Memory B cell (primary cell): ENCODE measurements at regions not wholly inside any gene's neighbourhood (a gene's known extent, or its start where the extent isn't known, plus 50 kb on each side); places are given as distances from the start of the nearest gene placed in this dataset.
A peak's percentile ranks its signal among the peaks of the same experiment; 100 is the strongest.
"Not testable (repeated sequence)": the region's sequence is repeated elsewhere in the genome, so short reads cannot be mapped to it uniquely, and the experiment has no call there.

ENCODE experiments used
- ATAC-seq: fragments of 150-1000 bp; cut with Tn5 transposase; 2 replicates; pipeline ENCODE4 v1.10.0; 2021; ENCODE audit warnings: low read depth, mild to moderate bottlenecking, moderate library complexity
- DNase-seq, 2 donors: peaks; one replicate each; pipeline ENCODE4 v3.0.0; 2022; ENCODE audit warnings: low spot score in 2 of 2
- H3K27ac Mint-ChIP-seq: one replicate; pipeline ENCODE4 v1.8.0; 2022; ENCODE audit warnings: mild to moderate bottlenecking, moderate library complexity, mixed read lengths
- H3K27me3 Mint-ChIP-seq: one replicate; pipeline ENCODE4 v1.8.0; 2022; ENCODE audit warnings: mixed read lengths
- H3K36me3 Mint-ChIP-seq: one replicate; pipeline ENCODE4 v1.8.0; 2022; ENCODE audit warnings: mild to moderate bottlenecking, mixed read lengths
- H3K4me1 Mint-ChIP-seq: one replicate; pipeline ENCODE4 v1.8.0; 2022; ENCODE audit warnings: mixed read lengths
- H3K4me3 Mint-ChIP-seq: one replicate; pipeline ENCODE4 v1.8.0; 2022; ENCODE audit warnings: mild to moderate bottlenecking, moderate library complexity, mixed read lengths
- H3K9me3 Mint-ChIP-seq: one replicate; pipeline ENCODE4 v1.8.0; 2022; ENCODE audit warnings: mixed read lengths

- H3K36me3 Mint-ChIP-seq: no peaks in the 10 kb centered on the region
- H3K4me1 Mint-ChIP-seq: peaks cover 27% of the 10 kb centered on the region
- no peaks in the 10 kb centered on the region for H3K27me3 Mint-ChIP-seq
- no peak overlapping the region for H3K27ac Mint-ChIP-seq
- no peaks in the 10 kb centered on the region for H3K9me3 Mint-ChIP-seq
- no peak for ATAC-seq
- no peak for DNase-seq
- no peak overlapping the region for H3K4me3 Mint-ChIP-seq
Observed at GRCh38 chr5:60507687-60508086, 192.3 kb downstream of the DEPDC1B start.

GRCh38 chr5:60505373-60506171 lies 194.4 kb downstream of the DEPDC1B start:
- H3K4me1 Mint-ChIP-seq: peaks cover 23% of the 10 kb centered on the region
- DNase-seq (no peak), ATAC-seq (peak; percentile 57)
- no peak overlapping the region for H3K27ac Mint-ChIP-seq
- no peaks in the 10 kb centered on the region for H3K9me3 Mint-ChIP-seq
- H3K4me3 Mint-ChIP-seq: no peak overlapping the region
- H3K27me3 Mint-ChIP-seq: no peaks in the 10 kb centered on the region
- no peaks in the 10 kb centered on the region for H3K36me3 Mint-ChIP-seq

- Mint-ChIP-seq H3K27ac (no peak overlapping the region), H3K4me1 (peaks cover 16% of the 10 kb centered on the region), H3K9me3 (no peaks in the 10 kb centered on the region), H3K36me3 (no peaks in the 10 kb centered on the region), H3K27me3 (no peaks in the 10 kb centered on the region), H3K4me3 (no peak overlapping the region)
- no peak for DNase-seq
- peak; percentile 10 for ATAC-seq
Observed at GRCh38 chr5:60504342-60504741, 195.6 kb downstream of the DEPDC1B start.

GRCh38 chr5:60503771-60504170 lies 196.2 kb downstream of the DEPDC1B start:
- no peaks in the 10 kb centered on the region for H3K36me3 Mint-ChIP-seq
- peaks cover 16% of the 10 kb centered on the region for H3K4me1 Mint-ChIP-seq
- no peak for DNase-seq
- H3K4me3 Mint-ChIP-seq: no peak overlapping the region
- no peaks in the 10 kb centered on the region for H3K9me3 Mint-ChIP-seq
- H3K27ac Mint-ChIP-seq: no peak overlapping the region
- ATAC-seq: no peak
- H3K27me3 Mint-ChIP-seq: no peaks in the 10 kb centered on the region

GRCh38 chr5:60497706-60498500 lies 202.1 kb downstream of the DEPDC1B start:
- H3K4me1 Mint-ChIP-seq: peaks cover 34% of the 10 kb centered on the region
- no peak for ATAC-seq
- no peak overlapping the region for H3K4me3 Mint-ChIP-seq
- H3K27me3 Mint-ChIP-seq: no peaks in the 10 kb centered on the region
- no peaks in the 10 kb centered on the region for H3K9me3 Mint-ChIP-seq
- no peak for DNase-seq
- H3K27ac Mint-ChIP-seq: peak overlapping the region; percentile 56
- H3K36me3 Mint-ChIP-seq: no peaks in the 10 kb centered on the region

GRCh38 chr5:60495644-60496520 lies 204.1 kb downstream of the DEPDC1B start:
- Mint-ChIP-seq H3K27me3 (no peaks in the 10 kb centered on the region), H3K4me1 (peaks cover 34% of the 10 kb centered on the region), H3K4me3 (no peak overlapping the region), H3K36me3 (no peaks in the 10 kb centered on the region), H3K9me3 (no peaks in the 10 kb centered on the region), H3K27ac (no peak overlapping the region)
- DNase-seq (no peak), ATAC-seq (no peak)

- Mint-ChIP-seq H3K4me1 (peaks cover 34% of the 10 kb centered on the region), H3K36me3 (peaks cover 1% of the 10 kb centered on the region), H3K9me3 (no peaks in the 10 kb centered on the region), H3K27ac (peak overlapping the region; percentile 92), H3K27me3 (no peaks in the 10 kb centered on the region), H3K4me3 (peak overlapping the region; percentile 71)
- peak in 1 of 2 donors; percentile 28 for DNase-seq
- peak; percentile 99 for ATAC-seq
Observed at GRCh38 chr5:60494635-60495034, 205.3 kb downstream of the DEPDC1B start.

- peaks cover 1% of the 10 kb centered on the region for H3K36me3 Mint-ChIP-seq
- H3K4me1 Mint-ChIP-seq: peaks cover 34% of the 10 kb centered on the region
- H3K4me3 Mint-ChIP-seq: no peak overlapping the region
- ATAC-seq (no peak), DNase-seq (no peak)
- no peaks in the 10 kb centered on the region for H3K9me3 Mint-ChIP-seq
- peak overlapping the region; percentile 92 for H3K27ac Mint-ChIP-seq
- H3K27me3 Mint-ChIP-seq: no peaks in the 10 kb centered on the region
Observed at GRCh38 chr5:60494144-60494543, 205.8 kb downstream of the DEPDC1B start.

- no peak for DNase-seq
- no peak for ATAC-seq
- Mint-ChIP-seq H3K27me3 (no peaks in the 10 kb centered on the region), H3K4me1 (peaks cover 34% of the 10 kb centered on the region), H3K4me3 (no peak overlapping the region), H3K36me3 (peaks cover 1% of the 10 kb centered on the region), H3K9me3 (no peaks in the 10 kb centered on the region), H3K27ac (no peak overlapping the region)
Observed at GRCh38 chr5:60493372-60493771, 206.6 kb downstream of the DEPDC1B start.

GRCh38 chr5:60492958-60493357 lies 207.0 kb downstream of the DEPDC1B start:
- Mint-ChIP-seq H3K4me1 (peaks cover 31% of the 10 kb centered on the region), H3K27ac (no peak overlapping the region), H3K36me3 (peaks cover 1% of the 10 kb centered on the region), H3K4me3 (no peak overlapping the region), H3K9me3 (no peaks in the 10 kb centered on the region), H3K27me3 (no peaks in the 10 kb centered on the region)
- ATAC-seq (no peak), DNase-seq (no peak)

GRCh38 chr5:60492358-60492757 lies 207.6 kb downstream of the DEPDC1B start:
- peaks cover 30% of the 10 kb centered on the region for H3K4me1 Mint-ChIP-seq
- not testable (repeated sequence) for H3K27me3 Mint-ChIP-seq, H3K36me3 Mint-ChIP-seq, H3K4me3 Mint-ChIP-seq, ATAC-seq, H3K27ac Mint-ChIP-seq, H3K9me3 Mint-ChIP-seq, DNase-seq

GRCh38 chr5:60490597-60491166 lies 209.3 kb downstream of the DEPDC1B start:
- no peak for DNase-seq
- H3K27me3 Mint-ChIP-seq: no peaks in the 10 kb centered on the region
- no peak for ATAC-seq
- no peak overlapping the region for H3K27ac Mint-ChIP-seq
- peaks cover 24% of the 10 kb centered on the region for H3K4me1 Mint-ChIP-seq
- no peak overlapping the region for H3K4me3 Mint-ChIP-seq
- H3K36me3 Mint-ChIP-seq: peaks cover 1% of the 10 kb centered on the region
- no peaks in the 10 kb centered on the region for H3K9me3 Mint-ChIP-seq

- H3K4me1 Mint-ChIP-seq: peaks cover 17% of the 10 kb centered on the region
- DNase-seq (no peak), ATAC-seq (no peak)
- no peaks in the 10 kb centered on the region for H3K9me3 Mint-ChIP-seq
- H3K4me3 Mint-ChIP-seq: no peak overlapping the region
- H3K36me3 Mint-ChIP-seq: peaks cover 1% of the 10 kb centered on the region
- no peaks in the 10 kb centered on the region for H3K27me3 Mint-ChIP-seq
- no peak overlapping the region for H3K27ac Mint-ChIP-seq
Observed at GRCh38 chr5:60489856-60490255, 210.1 kb downstream of the DEPDC1B start.
